Activated naive CD8-positive, alpha-beta T cell treated with anti-CD3 and anti-CD28 coated beads, Interleukin-2, amount 50 U/mL, for 24 hours (primary cell): ENCODE measurements at regions not wholly inside any gene's neighbourhood (a gene's known extent, or its start where the extent isn't known, plus 50 kb on each side); places are given as distances from the start of the nearest gene placed in this dataset.

Source experiments
- ATAC-seq: fragments of 150-1000 bp; cut with Tn5 transposase; one replicate; pipeline ENCODE4 v1.10.0; 2021
- DNase-seq: peaks from one replicate; pipeline ENCODE4 v3.0.0; 2021
- H3K27ac Mint-ChIP-seq: one replicate; pipeline ENCODE4 v1.8.0; 2021; ENCODE audit warnings: mild to moderate bottlenecking, mixed read lengths
- H3K27me3 Mint-ChIP-seq: one replicate; pipeline ENCODE4 v1.8.0; 2021; ENCODE audit warnings: mixed read lengths
- H3K36me3 Mint-ChIP-seq: one replicate; pipeline ENCODE4 v1.8.0; 2021; ENCODE audit warnings: low read depth, mixed read lengths
- H3K4me1 Mint-ChIP-seq: one replicate; pipeline ENCODE4 v1.8.0; 2021; ENCODE audit warnings: mixed read lengths
- H3K4me3 Mint-ChIP-seq: one replicate; pipeline ENCODE4 v1.8.0; 2021; ENCODE audit warnings: mild to moderate bottlenecking, moderate library complexity, mixed read lengths
- H3K9me3 Mint-ChIP-seq: one replicate; pipeline ENCODE4 v1.8.0; 2021; ENCODE audit warnings: mixed read lengths

GRCh38 chr16:85288341-85288868 lies 176.1 kb upstream of the CIBAR2 start:
- Mint-ChIP-seq H3K27me3 (no peaks in the 10 kb centered on the region), H3K9me3 (no peaks in the 10 kb centered on the region), H3K4me3 (no peak overlapping the region), H3K36me3 (no peaks in the 10 kb centered on the region), H3K27ac (no peak overlapping the region), H3K4me1 (no peaks in the 10 kb centered on the region)
- DNase-seq (no peak), ATAC-seq (no peak)

- no peaks in the 10 kb centered on the region for H3K27me3 Mint-ChIP-seq
- H3K9me3 Mint-ChIP-seq = no peaks in the 10 kb centered on the region
- no peaks in the 10 kb centered on the region for H3K4me1 Mint-ChIP-seq
- H3K36me3 Mint-ChIP-seq = no peaks in the 10 kb centered on the region
- H3K4me3 Mint-ChIP-seq = no peak overlapping the region
- no peak overlapping the region for H3K27ac Mint-ChIP-seq
- no peak for DNase-seq
- no peak for ATAC-seq
These were observed 176.8 kb upstream of the CIBAR2 start for GRCh38 chr16:85288869-85289660.

GRCh38 chr16:85289760-85290625 lies 177.7 kb upstream of the CIBAR2 start:
- no peaks in the 10 kb centered on the region for H3K4me1 Mint-ChIP-seq
- H3K4me3 Mint-ChIP-seq = no peak overlapping the region
- no peaks in the 10 kb centered on the region for H3K27me3 Mint-ChIP-seq
- H3K9me3 Mint-ChIP-seq = no peaks in the 10 kb centered on the region
- H3K27ac Mint-ChIP-seq = no peak overlapping the region
- ATAC-seq (no peak), DNase-seq (no peak)
- H3K36me3 Mint-ChIP-seq = no peaks in the 10 kb centered on the region

- H3K36me3 Mint-ChIP-seq = no peaks in the 10 kb centered on the region
- H3K9me3 Mint-ChIP-seq = no peaks in the 10 kb centered on the region
- H3K27me3 Mint-ChIP-seq = no peaks in the 10 kb centered on the region
- ATAC-seq (no peak), DNase-seq (no peak)
- no peaks in the 10 kb centered on the region for H3K4me1 Mint-ChIP-seq
- H3K27ac Mint-ChIP-seq = no peak overlapping the region
- H3K4me3 Mint-ChIP-seq = no peak overlapping the region
These were observed 178.5 kb upstream of the CIBAR2 start for GRCh38 chr16:85290626-85291301.

GRCh38 chr16:85291302-85292148 lies 179.3 kb upstream of the CIBAR2 start:
- no peak overlapping the region for H3K27ac Mint-ChIP-seq
- ATAC-seq (no peak), DNase-seq (no peak)
- H3K27me3 Mint-ChIP-seq = peaks cover under 1% of the 10 kb centered on the region
- H3K4me1 Mint-ChIP-seq = no peaks in the 10 kb centered on the region
- no peaks in the 10 kb centered on the region for H3K9me3 Mint-ChIP-seq
- H3K36me3 Mint-ChIP-seq = no peaks in the 10 kb centered on the region
- H3K4me3 Mint-ChIP-seq = no peak overlapping the region

GRCh38 chr16:85293458-85293857 lies 181.2 kb upstream of the CIBAR2 start:
- H3K4me1 Mint-ChIP-seq = no peaks in the 10 kb centered on the region

GRCh38 chr16:85293904-85294642 lies 181.8 kb upstream of the CIBAR2 start:
- no peaks in the 10 kb centered on the region for H3K36me3 Mint-ChIP-seq
- no peak overlapping the region for H3K4me3 Mint-ChIP-seq
- no peak overlapping the region for H3K27ac Mint-ChIP-seq
- no peak for DNase-seq
- no peaks in the 10 kb centered on the region for H3K4me1 Mint-ChIP-seq
- peaks cover 2% of the 10 kb centered on the region for H3K27me3 Mint-ChIP-seq
- ATAC-seq = no peak
- H3K9me3 Mint-ChIP-seq = no peaks in the 10 kb centered on the region

More at GRCh38 chr16:85293458-85293857, 181.2 kb upstream of the CIBAR2 start:
- no peak for ATAC-seq
- Mint-ChIP-seq H3K27ac (no peak overlapping the region), H3K36me3 (no peaks in the 10 kb centered on the region), H3K9me3 (no peaks in the 10 kb centered on the region), H3K27me3 (peaks cover 2% of the 10 kb centered on the region), H3K4me3 (no peak overlapping the region)
- no peak for DNase-seq

- H3K27ac Mint-ChIP-seq = no peak overlapping the region
- H3K36me3 Mint-ChIP-seq = no peaks in the 10 kb centered on the region
These were observed 182.7 kb upstream of the CIBAR2 start for GRCh38 chr16:85294810-85295508.

GRCh38 chr16:85296859-85297660 lies 184.8 kb upstream of the CIBAR2 start:
- no peaks in the 10 kb centered on the region for H3K4me1 Mint-ChIP-seq
- no peak overlapping the region for H3K4me3 Mint-ChIP-seq
- DNase-seq = peak; percentile 70
- peak; percentile 77 for ATAC-seq
- H3K36me3 Mint-ChIP-seq = no peaks in the 10 kb centered on the region
- peaks cover 2% of the 10 kb centered on the region for H3K27me3 Mint-ChIP-seq
- H3K9me3 Mint-ChIP-seq = no peaks in the 10 kb centered on the region
- no peak overlapping the region for H3K27ac Mint-ChIP-seq

More at GRCh38 chr16:85294810-85295508, 182.7 kb upstream of the CIBAR2 start:
- no peaks in the 10 kb centered on the region for H3K9me3 Mint-ChIP-seq
- ATAC-seq = no peak
- no peak for DNase-seq
- H3K27me3 Mint-ChIP-seq = peaks cover 2% of the 10 kb centered on the region
- H3K4me3 Mint-ChIP-seq = no peak overlapping the region
- H3K4me1 Mint-ChIP-seq = no peaks in the 10 kb centered on the region

GRCh38 chr16:85297881-85298280 lies 185.6 kb upstream of the CIBAR2 start:
- H3K36me3 Mint-ChIP-seq = no peaks in the 10 kb centered on the region
- DNase-seq (no peak), ATAC-seq (no peak)
- H3K27me3 Mint-ChIP-seq = peaks cover 2% of the 10 kb centered on the region
- H3K9me3 Mint-ChIP-seq = no peaks in the 10 kb centered on the region
- no peaks in the 10 kb centered on the region for H3K4me1 Mint-ChIP-seq
- no peak overlapping the region for H3K4me3 Mint-ChIP-seq
- H3K27ac Mint-ChIP-seq = no peak overlapping the region

- Mint-ChIP-seq H3K9me3 (no peaks in the 10 kb centered on the region), H3K27me3 (peaks cover 2% of the 10 kb centered on the region), H3K27ac (no peak overlapping the region), H3K36me3 (no peaks in the 10 kb centered on the region), H3K4me1 (peaks cover 14% of the 10 kb centered on the region), H3K4me3 (no peak overlapping the region)
- no peak for DNase-seq
- ATAC-seq = no peak
These were observed 188.2 kb upstream of the CIBAR2 start for GRCh38 chr16:85300406-85300968.

GRCh38 chr16:85301231-85301630 lies 189.0 kb upstream of the CIBAR2 start:
- Mint-ChIP-seq H3K4me3 (no peak overlapping the region), H3K27ac (no peak overlapping the region), H3K9me3 (no peaks in the 10 kb centered on the region), H3K27me3 (peaks cover 4% of the 10 kb centered on the region), H3K4me1 (peaks cover 22% of the 10 kb centered on the region), H3K36me3 (no peaks in the 10 kb centered on the region)
- DNase-seq = no peak
- no peak for ATAC-seq
